Neural cell (in vitro differentiated cells): ENCODE measurements at regions not wholly inside any gene's neighbourhood (a gene's known extent, or its start where the extent isn't known, plus 50 kb on each side); places are given as distances from the start of the nearest gene placed in this dataset.
"Not testable (repeated sequence)": the region's sequence is repeated elsewhere in the genome, so short reads cannot be mapped to it uniquely, and the experiment has no call there.

Experiments
- H2AFZ ChIP-seq: fragments of 200-600, 300-800 bp; sonication (generic), shearing (Covaris generic); 2 replicates; pipeline ENCODE4 v1.6.0; 2014; ENCODE audit warnings: low read depth, mild to moderate bottlenecking, antibody characterized with exemption, low read length, moderate library complexity
- H3F3A ChIP-seq: fragments of 200-600 bp; shearing (Covaris generic); 2 replicates; pipeline ENCODE4 v1.6.1; 2016; ENCODE audit warnings: mild to moderate bottlenecking, moderate library complexity, mixed read lengths, antibody characterized with exemption, low read length; ENCODE audit not compliant: insufficient read depth, poor library complexity, severe bottlenecking
- H3K27ac ChIP-seq: fragments of 200-600, 300-800 bp; sonication (generic), shearing (Covaris generic); 2 replicates; pipeline ENCODE4 v1.5.1; 2014; ENCODE audit warnings: mild to moderate bottlenecking, low read length, moderate library complexity
- H3K27me3 ChIP-seq: fragments of 300-800, 200-600 bp; sonication (generic), shearing (Covaris generic); 2 replicates; pipeline ENCODE4 v1.6.0; 2014; ENCODE audit warnings: mild to moderate bottlenecking, low read depth, low read length, moderate library complexity; ENCODE audit not compliant: insufficient read depth
- H3K36me3 ChIP-seq: fragments of 300-800, 200-600 bp; sonication (generic), shearing (Covaris generic); 2 replicates; pipeline ENCODE4 v1.5.1; 2014; ENCODE audit warnings: mild to moderate bottlenecking, antibody characterized with exemption, low read length, moderate library complexity; ENCODE audit not compliant: insufficient read depth
- H3K4me2 ChIP-seq: fragments of 300-800, 200-600 bp; sonication (generic), shearing (Covaris generic); 2 replicates; pipeline ENCODE4 v1.6.0; 2014; ENCODE audit warnings: mild to moderate bottlenecking, low read length
- H3K4me3 ChIP-seq: fragments of 300-800, 200-600 bp; sonication (generic), shearing (Covaris generic); 2 replicates; pipeline ENCODE4 v1.5.1; 2014; ENCODE audit warnings: mild to moderate bottlenecking, low read length, moderate library complexity
- H3K79me2 ChIP-seq: fragments of 200-600 bp; shearing (Covaris generic); replicated peaks from 2 replicates; pipeline ENCODE4 v1.6.0; 2014; ENCODE audit warnings: mild to moderate bottlenecking, low read length, moderate library complexity; ENCODE audit not compliant: insufficient read depth
- H3K9ac ChIP-seq: fragments of 300-800, 200-600 bp; sonication (generic), shearing (Covaris generic); 2 replicates; pipeline ENCODE4 v1.6.1; 2016; ENCODE audit warnings: mild to moderate bottlenecking, low read length, mixed read lengths
- H3K9me2 ChIP-seq: fragments of 200-600 bp; shearing (Covaris generic); 2 replicates; pipeline ENCODE4 v1.6.1; 2016; ENCODE audit warnings: mild to moderate bottlenecking, low read length, mixed read lengths; ENCODE audit not compliant: insufficient read depth
- H3K9me3 ChIP-seq: fragments of 200-600, 300-800 bp; sonication (generic), shearing (Covaris generic); 2 replicates; pipeline ENCODE4 v1.6.1; 2016; ENCODE audit warnings: mild to moderate bottlenecking, mixed run types, low read length, moderate library complexity, mixed read lengths
- H4K20me1 ChIP-seq: fragments of 200-600 bp; shearing (Covaris generic); 2 replicates; pipeline ENCODE4 v1.6.1; 2016; ENCODE audit warnings: mild to moderate bottlenecking, mixed run types; ENCODE audit not compliant: insufficient read depth
- EP300 ChIP-seq: fragments of 450-650 bp; conservative IDR thresholded peaks from 2 replicates; pipeline ENCODE4 v1.6.1; 2014; ENCODE audit warnings: antibody characterized with exemption, mild to moderate bottlenecking, moderate library complexity; ENCODE audit not compliant: poor library complexity, severe bottlenecking
- EZH2 ChIP-seq: fragments of 200-600, 300-800 bp; shearing (Covaris generic), sonication (generic); IDR thresholded peaks from 2 replicates; pipeline ENCODE4 v1.6.1; 2014; ENCODE audit warnings: antibody characterized with exemption, low read length, borderline replicate concordance, mild to moderate bottlenecking; ENCODE audit not compliant: insufficient read depth, poor library complexity, severe bottlenecking
- MXI1 ChIP-seq: fragments of 450-650 bp; conservative IDR thresholded peaks from 2 replicates; pipeline ENCODE4 v1.6.1; 2014; ENCODE audit warnings: antibody characterized with exemption, mild to moderate bottlenecking; ENCODE audit not compliant: poor library complexity, severe bottlenecking
- POLR2AphosphoS5 ChIP-seq: IDR thresholded peaks from 2 replicates; pipeline ENCODE4 v1.6.1; 2012
- RAD21 ChIP-seq: fragments of 450-650 bp; conservative IDR thresholded peaks from 2 replicates; pipeline ENCODE4 v1.6.1; 2014; ENCODE audit warnings: antibody characterized with exemption, mild to moderate bottlenecking, moderate library complexity
- SMC3 ChIP-seq: fragments of 450-650 bp; conservative IDR thresholded peaks from 2 replicates; pipeline ENCODE4 v1.6.1; 2014; ENCODE audit warnings: antibody characterized with exemption, mild to moderate bottlenecking, moderate library complexity; ENCODE audit not compliant: poor library complexity
- TAF1 ChIP-seq: IDR thresholded peaks from 2 replicates; pipeline ENCODE4 v1.6.1; 2012; ENCODE audit warnings: low read depth
- TF ChIP-seq, protein P1 (sequence below): IDR thresholded peaks from 2 replicates; pipeline ENCODE4 v1.6.1; 2012; ENCODE audit warnings: borderline replicate concordance
- TF ChIP-seq, protein P2 (sequence below): fragments of 450-650 bp; IDR thresholded peaks from 2 replicates; pipeline ENCODE4 v1.5.1; 2014; ENCODE audit warnings: antibody characterized with exemption, mild to moderate bottlenecking, moderate library complexity; ENCODE audit not compliant: poor library complexity, severe bottlenecking

DNA sequence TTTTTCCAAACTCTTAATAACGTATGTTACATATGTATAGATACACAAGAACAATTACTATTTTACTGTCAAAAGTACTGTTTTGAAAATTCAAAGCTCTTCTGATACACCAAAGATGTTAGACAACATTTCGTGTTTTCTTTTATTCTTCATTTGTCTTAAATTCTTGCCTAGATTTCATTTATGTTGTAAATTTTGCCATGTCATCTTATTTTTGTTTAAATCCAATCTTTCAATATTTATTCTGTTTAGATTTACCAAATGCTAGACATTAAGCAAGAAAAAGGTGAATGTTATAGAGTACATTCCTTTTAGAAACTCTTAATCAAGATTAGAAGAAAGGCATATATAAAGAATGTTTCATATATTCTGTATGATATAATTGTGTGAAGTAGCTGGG is 876.9 kb downstream of the KCNT2 start:
- Histone ChIP-seq H4K20me1 (no peaks in the 10 kb centered on the region), H3K9me2 (no peaks in the 10 kb centered on the region), H3K36me3 (no peaks in the 10 kb centered on the region), H3K9me3 (no peaks in the 10 kb centered on the region), H3K4me2 (no peak overlapping the region), H3K4me3 (no peak overlapping the region), H3K79me2 (no peaks in the 10 kb centered on the region), H3K27me3 (no peaks in the 10 kb centered on the region), H3K27ac (no peak overlapping the region), H2AFZ (no peak overlapping the region), H3F3A (no peaks in the 10 kb centered on the region), H3K9ac (no peak overlapping the region)
- no peak for TF ChIP-seq SMC3
- TF ChIP-seq RAD21 = no peak
- no peak for TF ChIP-seq EZH2
- no peak for TF ChIP-seq MXI1
- TF ChIP-seq, protein P1, sequence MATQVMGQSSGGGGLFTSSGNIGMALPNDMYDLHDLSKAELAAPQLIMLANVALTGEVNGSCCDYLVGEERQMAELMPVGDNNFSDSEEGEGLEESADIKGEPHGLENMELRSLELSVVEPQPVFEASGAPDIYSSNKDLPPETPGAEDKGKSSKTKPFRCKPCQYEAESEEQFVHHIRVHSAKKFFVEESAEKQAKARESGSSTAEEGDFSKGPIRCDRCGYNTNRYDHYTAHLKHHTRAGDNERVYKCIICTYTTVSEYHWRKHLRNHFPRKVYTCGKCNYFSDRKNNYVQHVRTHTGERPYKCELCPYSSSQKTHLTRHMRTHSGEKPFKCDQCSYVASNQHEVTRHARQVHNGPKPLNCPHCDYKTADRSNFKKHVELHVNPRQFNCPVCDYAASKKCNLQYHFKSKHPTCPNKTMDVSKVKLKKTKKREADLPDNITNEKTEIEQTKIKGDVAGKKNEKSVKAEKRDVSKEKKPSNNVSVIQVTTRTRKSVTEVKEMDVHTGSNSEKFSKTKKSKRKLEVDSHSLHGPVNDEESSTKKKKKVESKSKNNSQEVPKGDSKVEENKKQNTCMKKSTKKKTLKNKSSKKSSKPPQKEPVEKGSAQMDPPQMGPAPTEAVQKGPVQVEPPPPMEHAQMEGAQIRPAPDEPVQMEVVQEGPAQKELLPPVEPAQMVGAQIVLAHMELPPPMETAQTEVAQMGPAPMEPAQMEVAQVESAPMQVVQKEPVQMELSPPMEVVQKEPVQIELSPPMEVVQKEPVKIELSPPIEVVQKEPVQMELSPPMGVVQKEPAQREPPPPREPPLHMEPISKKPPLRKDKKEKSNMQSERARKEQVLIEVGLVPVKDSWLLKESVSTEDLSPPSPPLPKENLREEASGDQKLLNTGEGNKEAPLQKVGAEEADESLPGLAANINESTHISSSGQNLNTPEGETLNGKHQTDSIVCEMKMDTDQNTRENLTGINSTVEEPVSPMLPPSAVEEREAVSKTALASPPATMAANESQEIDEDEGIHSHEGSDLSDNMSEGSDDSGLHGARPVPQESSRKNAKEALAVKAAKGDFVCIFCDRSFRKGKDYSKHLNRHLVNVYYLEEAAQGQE = no peak
- TF ChIP-seq EP300 = no peak
- no peak for TF ChIP-seq POLR2AphosphoS5
- no peak for TF ChIP-seq TAF1
- TF ChIP-seq, protein P2, sequence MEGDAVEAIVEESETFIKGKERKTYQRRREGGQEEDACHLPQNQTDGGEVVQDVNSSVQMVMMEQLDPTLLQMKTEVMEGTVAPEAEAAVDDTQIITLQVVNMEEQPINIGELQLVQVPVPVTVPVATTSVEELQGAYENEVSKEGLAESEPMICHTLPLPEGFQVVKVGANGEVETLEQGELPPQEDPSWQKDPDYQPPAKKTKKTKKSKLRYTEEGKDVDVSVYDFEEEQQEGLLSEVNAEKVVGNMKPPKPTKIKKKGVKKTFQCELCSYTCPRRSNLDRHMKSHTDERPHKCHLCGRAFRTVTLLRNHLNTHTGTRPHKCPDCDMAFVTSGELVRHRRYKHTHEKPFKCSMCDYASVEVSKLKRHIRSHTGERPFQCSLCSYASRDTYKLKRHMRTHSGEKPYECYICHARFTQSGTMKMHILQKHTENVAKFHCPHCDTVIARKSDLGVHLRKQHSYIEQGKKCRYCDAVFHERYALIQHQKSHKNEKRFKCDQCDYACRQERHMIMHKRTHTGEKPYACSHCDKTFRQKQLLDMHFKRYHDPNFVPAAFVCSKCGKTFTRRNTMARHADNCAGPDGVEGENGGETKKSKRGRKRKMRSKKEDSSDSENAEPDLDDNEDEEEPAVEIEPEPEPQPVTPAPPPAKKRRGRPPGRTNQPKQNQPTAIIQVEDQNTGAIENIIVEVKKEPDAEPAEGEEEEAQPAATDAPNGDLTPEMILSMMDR = no peak

DNA sequence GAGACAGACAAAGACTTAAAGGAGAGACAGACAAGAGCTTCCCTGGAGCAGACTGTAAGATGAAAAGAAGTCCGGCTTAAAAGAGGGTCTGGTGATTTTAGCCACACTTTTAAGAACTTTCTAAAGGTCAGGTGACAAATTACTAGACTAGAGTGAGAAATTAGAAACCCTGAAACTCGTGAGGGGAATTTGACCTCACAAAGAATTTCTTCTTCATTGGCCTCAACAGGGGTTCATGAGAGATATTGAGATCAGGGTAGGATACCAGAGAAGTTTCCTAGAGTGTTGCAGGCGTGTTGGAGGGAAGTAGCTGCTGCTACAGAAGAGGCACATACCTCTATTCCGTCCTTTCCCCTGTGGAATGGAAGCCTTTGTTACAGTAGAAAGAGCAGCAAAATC is 884.4 kb downstream of the KCNT2 start:
- no peak overlapping the region for H3K9ac ChIP-seq
- no peaks in the 10 kb centered on the region for H3K9me3 ChIP-seq
- H3K4me2 ChIP-seq = no peak overlapping the region
- H3K79me2 ChIP-seq = no peaks in the 10 kb centered on the region
- H3K9me2 ChIP-seq = no peaks in the 10 kb centered on the region
- no peak overlapping the region for H3K4me3 ChIP-seq
- no peak overlapping the region for H3K27ac ChIP-seq
- no peaks in the 10 kb centered on the region for H3F3A ChIP-seq
- H4K20me1 ChIP-seq = no peaks in the 10 kb centered on the region
- H3K36me3 ChIP-seq = no peaks in the 10 kb centered on the region
- H3K27me3 ChIP-seq = no peaks in the 10 kb centered on the region
- TF ChIP-seq, protein P2 = no peak
- TF ChIP-seq SMC3 = no peak
- no peak for TF ChIP-seq EZH2
- TF ChIP-seq EP300 = no peak
- no peak for TF ChIP-seq POLR2AphosphoS5
- no peak for TF ChIP-seq RAD21
- TF ChIP-seq, protein P1 = no peak
- no peak for TF ChIP-seq MXI1
- TF ChIP-seq TAF1 = no peak
- H2AFZ ChIP-seq = no peak overlapping the region

DNA sequence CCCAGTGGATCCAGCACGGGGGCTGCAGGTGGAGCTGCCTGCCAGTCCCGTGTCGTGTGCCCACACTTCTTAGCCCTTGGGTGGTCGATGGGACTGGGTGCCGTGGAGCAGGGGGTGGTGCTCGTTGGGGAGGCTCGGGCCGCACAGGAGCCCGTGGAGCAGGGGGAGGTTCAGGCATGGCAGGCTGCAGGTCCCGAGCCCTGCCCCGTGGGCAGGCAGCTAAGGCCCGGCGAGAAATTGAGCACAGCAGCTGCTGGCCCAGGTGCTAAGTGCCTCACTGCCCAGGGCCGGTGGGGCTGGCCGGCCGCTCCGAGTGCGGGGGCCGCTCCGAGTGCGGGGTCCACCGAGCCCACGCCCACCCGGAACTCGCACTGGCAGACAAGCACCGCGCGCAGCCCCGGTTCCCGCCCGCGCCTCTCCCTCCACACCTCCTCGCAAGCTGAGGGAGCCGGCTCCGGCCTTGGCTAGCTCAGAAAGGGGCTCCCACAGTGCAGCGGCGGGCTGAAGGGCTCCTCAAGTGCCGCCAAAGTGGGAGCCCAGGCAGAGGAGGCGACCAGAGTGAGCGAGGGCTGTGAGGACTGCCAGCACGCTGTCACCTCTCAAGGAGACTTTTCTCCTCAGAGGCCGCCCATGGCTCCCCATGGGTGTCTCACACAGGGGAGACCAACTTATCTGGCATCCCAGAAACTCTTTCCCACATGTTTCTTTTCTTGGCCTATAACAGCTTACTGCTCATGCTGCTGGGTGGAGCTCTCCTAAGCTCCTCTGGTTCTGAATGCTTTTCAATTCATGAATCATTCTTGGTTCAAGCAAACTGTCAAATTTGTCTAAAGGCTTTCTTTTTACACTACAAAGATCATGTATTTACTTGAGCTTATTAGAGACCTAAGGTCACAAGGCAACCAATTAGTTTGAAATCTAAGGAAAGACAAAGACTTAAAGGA is 885.1 kb downstream of the KCNT2 start:
- H3F3A ChIP-seq, H3K27me3 ChIP-seq, H3K9me3 ChIP-seq, H3K4me2 ChIP-seq, H3K36me3 ChIP-seq, H3K79me2 ChIP-seq, H2AFZ ChIP-seq, H3K4me3 ChIP-seq, H3K9ac ChIP-seq, H3K9me2 ChIP-seq, H3K27ac ChIP-seq, H4K20me1 ChIP-seq: not testable (repeated sequence)
